ENCODE measurements at regions not wholly inside any gene's neighbourhood (a gene's known extent, or its start where the extent isn't known, plus 50 kb on each side); places are given as distances from the start of the nearest gene placed in this dataset.
"Not testable (repeated sequence)": the region's sequence is repeated elsewhere in the genome, so short reads cannot be mapped to it uniquely, and the experiment has no call there.

DNA sequence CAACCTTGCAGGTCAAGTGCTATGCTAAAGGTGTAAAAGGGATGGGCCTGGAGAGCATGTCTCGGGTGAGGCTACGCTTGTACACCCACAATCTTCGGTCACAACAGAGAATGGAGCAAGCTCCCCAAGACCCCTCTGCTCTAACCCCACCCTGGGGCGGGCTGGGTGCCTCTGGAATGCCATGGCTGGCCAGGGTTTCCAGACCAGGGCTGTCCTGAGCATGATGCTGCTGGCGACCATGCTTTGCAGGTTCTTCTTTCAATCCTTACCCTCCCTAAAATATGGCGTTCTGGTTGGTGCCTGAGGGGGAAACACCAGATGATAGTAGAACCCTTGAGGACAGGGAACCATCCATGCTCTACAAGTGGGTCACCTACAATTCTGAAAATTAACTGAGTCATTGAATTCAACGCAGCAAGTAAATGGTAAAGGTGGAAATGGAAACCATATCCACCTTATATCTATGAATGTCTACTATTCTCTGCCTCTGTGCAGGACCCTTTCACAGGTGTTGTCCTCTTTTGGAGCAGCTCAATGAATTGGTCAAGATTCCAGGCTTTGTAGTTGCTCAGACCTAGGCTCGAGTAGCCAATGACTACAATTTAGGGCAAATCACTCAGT, 111.6 kb upstream of the EGLN3 start:
- DNase-seq (ENCODE audit: low read depth), result no peak

DNA sequence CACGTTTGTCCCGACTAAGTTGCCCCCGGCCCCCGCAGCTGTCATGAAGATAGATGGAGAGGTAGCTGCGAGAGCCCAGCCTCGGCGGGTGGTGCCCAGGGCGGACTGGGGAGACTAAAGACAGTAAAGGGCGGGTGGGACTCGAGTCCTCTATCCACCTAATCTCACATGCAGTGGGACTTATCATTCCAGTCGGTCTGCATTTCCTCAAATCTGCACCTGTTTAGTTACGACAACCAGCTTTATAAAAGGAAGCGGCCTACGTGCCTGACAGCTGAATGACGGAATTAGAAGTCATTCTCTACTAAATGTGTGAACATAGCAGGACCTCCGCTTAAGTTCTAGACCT, 109.8 kb upstream of the EGLN3 start:
- no peak for DNase-seq (ENCODE audit: low read depth)

DNA sequence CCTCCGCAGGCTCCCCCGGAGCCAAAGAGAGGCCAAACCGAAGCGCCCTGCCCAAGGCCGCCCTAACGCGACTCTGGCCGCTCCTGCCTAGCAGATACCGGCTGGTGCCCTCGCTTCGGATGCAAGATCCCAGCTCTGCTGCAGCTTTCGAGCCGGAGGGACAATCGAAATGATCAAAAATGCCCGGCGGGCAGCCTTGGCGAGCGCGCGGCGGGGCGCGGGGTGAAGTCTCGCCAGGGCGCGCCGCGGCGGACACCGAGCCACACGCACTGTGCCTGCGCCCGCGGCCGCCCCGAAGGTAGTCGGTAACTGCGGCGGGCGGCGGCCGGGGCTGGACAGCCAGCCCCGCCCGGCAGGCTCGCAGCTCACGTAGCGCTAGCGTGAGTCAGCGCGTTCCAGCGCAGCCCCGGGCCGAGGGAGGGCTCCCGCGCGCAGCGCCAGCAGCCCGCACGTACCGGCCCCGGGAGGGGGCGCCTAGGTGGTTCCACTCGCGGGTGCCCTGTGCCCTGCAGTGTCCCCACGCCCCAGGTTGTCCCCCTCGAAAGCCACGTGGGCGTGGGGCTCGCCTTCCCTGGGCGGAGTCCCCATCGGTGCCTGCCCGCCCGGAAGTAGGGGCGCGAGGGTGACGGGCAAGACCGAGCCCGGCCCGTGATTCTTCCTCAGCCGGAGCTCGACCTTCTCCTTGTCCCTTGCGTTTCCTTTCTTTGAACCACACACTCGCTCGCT, 109.2 kb upstream of the EGLN3 start:
- DNase-seq (ENCODE audit: low read depth), result peak; percentile 51

DNA sequence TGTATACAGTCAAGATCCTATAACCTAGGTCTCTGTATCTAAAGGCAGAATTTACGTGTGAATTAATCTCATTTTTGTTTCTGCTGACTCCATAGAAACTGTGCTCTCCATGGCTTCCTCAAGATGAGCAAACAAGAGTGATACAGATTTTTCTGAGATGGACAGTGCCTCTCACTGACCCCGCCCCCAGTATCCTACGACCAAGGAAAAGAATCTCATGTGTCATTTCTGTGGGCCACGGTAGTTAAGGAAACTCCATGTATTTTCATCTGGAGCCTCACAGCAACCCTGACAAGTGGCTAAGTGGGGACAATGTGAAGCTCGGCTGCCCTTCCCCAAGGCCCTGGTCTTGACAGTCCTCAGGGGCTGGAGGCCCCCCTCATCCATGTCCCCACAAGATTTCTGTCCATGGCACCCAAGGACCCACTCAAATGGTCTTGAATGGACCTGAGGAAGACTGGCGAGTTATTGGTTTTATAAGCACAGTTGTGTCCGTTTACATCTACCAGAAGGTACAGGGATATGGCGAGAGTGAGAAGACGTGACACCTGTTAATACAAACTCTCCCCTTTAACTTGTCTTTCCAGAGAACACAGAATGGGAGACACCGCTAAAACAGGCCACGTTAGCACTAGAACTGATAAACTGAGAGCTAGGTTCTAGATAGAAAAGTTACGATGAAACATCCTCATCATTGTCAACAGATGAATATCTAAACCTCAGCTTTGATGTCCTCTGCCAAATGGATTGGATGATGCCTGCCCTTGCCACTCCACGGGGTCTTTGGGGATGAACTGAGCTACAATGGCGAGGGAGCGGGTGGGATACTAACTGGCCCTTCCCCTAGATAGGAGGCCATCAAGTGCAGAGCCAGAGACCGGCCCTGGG, 108.4 kb upstream of the EGLN3 start:
- no peak for DNase-seq (ENCODE audit: low read depth)

DNA sequence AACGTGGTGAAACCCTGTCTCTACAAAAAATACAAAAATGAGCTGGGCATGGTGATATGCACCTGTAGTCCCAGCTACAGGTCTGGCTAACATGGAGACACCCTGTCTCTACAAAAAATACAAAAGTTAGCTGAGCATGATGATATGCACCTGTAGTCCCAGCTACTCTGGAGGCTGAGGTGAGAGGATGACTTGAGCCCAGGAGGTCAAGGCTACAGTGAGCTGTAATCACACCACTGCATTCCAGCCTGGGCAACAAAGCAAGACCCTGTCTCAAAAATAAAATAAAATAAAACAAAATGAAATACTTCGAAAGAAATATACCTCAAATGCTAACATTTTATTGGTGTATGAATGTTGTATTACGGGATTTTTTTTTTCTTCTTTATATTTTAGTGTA, 107.6 kb upstream of the EGLN3 start:
- DNase-seq (ENCODE audit: low read depth), result no peak

DNA sequence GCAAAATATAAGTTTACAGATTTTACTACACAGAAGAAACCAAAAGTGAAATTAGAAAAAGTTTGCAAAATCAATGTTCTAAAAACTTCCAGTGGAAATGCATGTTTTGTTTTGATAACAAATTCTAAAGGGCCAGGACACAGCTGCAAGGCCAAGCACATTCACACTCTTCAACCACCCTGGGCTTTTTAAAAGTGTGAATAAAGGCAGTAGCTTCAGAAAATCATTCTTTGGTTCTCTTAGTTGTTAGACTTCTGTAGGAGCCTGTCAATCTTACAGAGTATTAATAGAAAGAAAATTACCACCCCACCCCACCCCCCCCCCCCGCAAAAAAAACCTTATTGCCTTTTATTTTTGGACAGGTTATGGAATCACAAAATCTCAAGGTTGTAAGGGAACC, 105.2 kb upstream of the EGLN3 start:
- DNase-seq (ENCODE audit: low read depth), result no peak

DNA sequence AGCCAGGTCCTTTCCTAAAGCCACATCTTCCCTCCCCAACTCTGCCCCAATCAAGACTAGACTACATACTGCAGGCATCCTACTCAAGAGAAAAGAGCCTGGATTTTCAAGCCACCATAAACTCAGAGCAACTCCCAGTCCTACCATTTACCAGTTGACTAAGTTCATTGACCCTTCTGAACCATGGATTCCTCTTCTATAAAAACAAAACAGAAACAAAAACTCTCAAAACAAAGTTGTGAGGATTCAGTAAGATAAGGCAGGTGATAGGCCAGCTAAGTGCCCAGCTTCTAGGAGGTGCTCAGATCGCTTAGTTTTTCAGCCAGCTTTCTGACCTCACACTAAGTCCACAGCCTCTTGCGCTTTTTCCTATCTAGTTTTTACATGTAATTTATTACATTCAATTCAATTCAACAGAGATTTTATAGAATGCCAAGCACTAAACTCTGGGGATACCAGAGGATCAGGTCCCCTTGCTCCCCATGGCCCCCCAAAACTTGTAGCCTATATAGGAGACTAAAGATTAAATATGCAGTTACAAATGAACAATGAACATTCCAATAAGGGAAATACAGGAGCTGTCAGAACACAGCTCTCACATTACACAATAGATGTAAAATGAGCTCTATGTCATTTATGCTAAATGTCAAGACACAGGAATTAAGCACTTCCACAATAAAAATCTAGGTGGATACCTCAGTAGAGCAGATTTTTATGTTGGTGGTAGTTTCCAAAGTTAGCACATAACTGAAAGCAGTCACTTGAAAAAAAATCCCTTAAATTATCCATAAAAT, 104.5 kb upstream of the EGLN3 start:
- DNase-seq (ENCODE audit: low read depth), result no peak

DNA sequence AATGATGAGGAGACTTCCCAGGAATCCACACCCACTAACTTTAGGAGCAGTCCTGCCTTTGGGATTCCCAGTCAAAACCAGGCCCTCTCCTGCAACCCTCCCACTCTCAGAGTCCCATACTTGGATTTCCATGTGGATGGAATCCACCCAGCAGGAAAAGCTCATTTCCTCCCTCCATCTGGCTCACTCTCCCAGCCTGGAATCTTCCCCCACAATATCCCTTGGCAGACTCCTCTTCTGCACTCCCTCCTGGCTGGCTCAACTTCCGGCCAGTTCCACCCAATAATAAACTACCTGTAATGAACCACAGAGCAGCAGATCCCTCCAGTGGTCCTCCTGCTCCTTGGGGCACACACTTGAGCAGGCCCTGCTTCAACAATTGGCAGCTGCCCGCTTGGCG, 102.8 kb upstream of the EGLN3 start:
- no peak for DNase-seq (ENCODE audit: low read depth)

DNA sequence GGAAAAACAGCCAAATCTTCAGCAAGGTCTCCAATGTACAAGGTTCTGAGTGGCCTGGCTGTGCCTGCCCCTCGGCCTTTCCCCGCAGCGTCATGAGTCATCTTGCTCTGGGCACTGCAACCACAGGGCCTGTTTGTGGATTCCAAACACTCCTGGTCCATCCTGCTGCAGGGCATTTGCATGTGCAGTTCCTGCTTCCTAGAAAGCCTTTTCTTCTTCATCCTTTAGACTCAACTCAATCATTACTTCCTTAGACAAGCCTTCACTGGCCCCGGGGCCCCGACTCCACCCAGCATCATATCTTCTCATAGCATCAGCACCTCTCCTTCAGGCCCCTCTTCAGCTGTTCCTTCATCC, 101.8 kb upstream of the EGLN3 start:
- DNase-seq (ENCODE audit: low read depth), result no peak

DNA sequence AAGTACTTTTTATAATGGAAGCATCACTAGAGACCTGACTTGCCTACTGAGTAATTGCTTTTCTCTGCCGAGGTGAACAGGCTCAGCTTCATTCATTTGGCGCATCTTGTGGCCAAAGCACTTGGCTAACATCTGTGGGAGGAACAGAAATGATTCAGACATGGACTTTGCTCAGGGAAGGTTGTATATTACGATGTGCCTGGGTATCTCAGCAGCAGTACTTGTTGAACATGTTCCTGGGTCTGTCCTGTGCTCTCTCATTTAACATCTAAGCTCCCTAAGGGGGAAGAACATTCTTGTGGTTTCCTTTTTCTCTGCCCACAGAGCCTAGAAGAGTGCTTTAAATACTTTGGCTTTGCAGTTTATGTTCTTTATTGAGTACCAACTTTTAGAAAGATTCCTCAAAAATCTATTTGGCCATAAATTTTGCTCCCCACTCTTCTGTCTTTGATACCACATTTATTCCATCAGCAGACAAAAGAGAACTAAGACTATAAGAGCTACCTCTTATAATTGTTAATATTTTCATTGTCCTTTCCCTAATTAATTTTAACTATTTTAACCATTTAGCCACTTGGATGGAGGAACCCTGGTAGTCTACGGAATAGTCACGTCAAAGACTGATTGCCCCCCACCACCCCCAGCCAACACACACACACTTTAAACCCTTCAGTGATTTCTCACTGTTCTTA, 101.2 kb upstream of the EGLN3 start:
- DNase-seq (ENCODE audit: low read depth), result no peak

DNA sequence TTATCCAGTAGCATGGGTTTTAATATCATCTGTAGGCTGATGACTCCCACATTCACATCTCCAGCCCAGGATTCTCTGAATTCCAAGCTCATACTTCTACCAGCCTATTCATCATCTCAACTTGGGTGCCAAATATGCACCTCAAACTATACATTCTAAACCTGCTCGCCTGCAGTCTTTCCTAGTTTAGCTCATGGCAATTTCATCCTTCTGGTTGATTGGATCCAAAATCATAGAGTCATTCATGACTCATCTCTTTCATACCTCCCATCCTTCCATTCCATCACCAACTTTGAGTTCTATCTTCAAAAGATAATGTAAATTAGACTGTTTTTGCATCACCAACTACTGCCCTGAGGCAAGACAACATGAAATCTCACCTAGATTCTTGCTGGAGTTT, 99.7 kb upstream of the EGLN3 start:
- DNase-seq (ENCODE audit: low read depth), result no peak

DNA sequence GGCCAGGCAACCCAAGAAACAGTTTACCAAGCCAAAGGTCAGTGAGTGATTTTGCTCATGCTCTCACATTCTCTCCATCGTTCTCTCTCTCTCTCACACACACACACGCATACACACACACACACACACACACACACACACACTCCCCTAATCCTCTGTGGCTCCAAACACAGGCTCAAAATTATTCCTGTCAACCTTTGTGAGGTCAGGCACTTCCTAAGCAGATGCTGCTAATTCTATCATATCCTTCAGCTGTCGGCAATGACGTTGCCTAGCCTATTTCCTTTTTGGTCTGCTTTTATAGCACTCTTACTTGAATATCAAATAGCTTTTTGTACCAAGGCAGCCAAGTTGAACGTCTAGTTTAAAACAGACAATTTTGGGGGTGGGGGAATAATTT, 98.9 kb upstream of the EGLN3 start:
- no peak for DNase-seq (ENCODE audit: low read depth)

DNA sequence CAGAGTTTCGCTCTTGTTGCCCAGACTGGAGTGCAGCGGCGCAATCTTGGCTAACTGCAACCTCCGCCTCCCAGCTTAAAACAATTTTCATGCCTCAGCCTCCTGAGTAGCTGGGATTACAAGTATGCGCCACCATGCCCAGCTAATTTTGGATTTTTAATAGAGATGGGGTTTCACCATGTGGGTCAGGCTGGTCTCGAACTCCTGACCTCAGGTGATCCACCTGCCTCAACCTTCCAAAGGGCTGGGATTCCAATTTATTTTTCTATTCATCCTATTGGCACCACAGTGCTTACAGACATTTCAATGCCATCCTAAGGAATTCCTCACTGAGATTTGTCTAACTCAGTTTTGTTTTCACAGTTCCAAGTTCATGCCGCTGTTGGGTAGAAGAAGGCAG, 98.3 kb upstream of the EGLN3 start:
- DNase-seq (ENCODE audit: low read depth), result not testable (repeated sequence)

DNA sequence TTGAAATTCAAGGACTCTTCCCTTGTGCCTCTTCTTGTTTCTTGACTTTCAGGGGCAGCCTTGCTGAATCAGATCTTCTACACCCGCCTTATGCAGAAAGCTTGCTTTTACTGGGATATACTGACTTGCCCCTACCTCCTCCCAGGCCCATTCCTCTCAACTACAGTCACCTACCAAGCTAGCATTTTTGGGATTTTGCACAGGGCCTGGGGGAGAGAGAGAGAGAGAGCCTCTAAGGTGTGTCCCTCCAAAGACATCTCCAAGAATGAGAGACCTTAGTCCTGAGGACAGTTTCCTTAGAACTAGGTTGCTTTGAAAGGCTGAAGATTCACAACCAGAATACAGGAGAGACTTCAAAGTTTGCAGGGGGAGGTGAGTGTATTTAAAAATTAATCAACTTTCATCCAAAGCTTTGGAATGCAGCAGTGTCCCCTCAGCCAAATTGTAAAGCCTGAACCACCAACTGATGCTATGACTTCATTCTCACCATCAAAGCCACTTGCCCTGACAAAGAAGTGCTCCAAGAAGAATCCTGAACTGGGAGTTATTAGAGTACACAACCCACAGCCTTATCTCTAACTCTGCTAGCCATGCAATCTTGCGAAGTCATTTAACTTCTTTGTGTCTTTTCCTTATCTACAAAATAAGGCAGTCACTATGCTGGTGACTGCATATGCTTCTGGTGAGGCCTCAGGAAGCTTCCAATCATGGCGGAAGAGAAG, 96.1 kb upstream of the EGLN3 start:
- no peak for DNase-seq (ENCODE audit: low read depth)

DNA sequence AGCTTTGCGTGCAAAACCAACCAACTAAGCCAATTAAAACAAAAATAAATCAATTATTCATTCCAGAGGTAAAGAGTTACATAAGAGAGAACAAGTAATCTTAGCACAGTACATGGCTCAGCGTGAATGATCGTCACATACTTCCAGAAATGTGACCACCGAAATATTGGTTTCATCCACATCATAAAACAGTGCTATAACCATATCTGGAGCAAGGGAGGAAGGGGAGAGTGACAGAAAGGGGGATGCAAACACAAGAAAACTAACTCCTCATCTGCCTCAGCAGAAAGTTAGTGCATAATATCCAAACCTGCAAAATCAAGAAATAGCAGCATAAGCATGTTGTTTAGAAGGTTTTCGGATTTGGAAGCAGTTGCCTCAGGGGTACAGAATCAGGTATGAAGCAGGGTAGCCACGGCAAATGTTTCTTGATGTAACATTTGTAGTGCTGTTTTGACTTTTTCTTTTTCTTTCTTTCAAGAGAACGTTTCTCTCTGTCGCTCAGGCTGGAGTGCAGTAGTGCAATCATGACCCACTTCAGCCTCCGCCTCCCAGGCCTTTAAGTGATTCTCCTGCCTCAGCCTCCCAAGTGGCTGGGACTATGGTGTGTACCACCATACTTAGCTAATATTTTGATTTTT, 93.9 kb upstream of the EGLN3 start:
- no peak for DNase-seq (ENCODE audit: low read depth)

DNA sequence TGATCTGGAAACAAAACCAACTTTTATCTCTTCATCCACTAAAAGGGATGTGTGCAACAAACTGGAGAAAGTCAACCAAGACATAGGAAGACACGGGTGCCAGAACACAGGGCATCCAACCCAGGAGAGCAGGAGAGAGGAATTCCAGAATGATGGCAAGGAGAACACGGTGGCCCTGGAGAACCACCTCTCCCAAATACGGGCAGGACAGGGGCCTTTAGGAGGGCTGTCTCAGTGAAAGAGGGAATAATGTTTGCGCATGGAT, 93.4 kb upstream of the EGLN3 start:
- no peak for DNase-seq (ENCODE audit: low read depth)

DNA sequence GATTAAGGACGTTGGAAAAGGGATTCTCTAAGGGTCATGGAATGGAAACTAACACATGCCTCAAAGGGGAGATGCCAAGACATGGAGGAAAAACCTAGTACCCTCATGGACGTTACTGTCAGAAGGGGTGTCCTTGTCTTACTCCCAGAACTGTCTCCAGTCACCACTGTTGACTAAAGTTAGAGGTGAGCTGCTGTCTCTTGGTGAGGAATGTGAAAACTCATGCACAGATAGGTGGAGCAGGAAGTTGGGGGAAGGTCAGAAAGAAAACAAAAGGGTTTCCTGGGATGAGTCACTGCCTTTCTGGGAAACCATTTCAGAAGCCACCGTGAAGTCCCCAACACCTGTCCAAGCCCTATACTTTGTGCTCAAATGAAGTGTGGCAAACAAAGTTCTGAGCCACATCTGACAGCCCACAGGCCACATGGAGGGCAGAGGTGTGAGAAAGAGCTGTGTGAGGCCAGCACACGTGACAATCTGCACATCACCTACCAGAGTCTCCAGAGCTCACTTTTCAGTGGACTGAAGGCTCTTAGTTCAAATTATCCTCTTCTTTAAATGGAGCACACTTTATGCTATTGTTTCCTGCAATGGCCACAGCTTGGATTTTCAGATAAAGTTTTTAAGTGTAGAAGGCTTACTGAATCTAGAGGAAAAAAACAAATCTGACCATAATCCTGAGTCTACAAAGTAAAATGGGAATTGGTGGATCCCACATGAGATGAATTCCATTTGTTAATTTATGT, 92.9 kb upstream of the EGLN3 start:
- DNase-seq (ENCODE audit: low read depth), result peak; percentile 67

DNA sequence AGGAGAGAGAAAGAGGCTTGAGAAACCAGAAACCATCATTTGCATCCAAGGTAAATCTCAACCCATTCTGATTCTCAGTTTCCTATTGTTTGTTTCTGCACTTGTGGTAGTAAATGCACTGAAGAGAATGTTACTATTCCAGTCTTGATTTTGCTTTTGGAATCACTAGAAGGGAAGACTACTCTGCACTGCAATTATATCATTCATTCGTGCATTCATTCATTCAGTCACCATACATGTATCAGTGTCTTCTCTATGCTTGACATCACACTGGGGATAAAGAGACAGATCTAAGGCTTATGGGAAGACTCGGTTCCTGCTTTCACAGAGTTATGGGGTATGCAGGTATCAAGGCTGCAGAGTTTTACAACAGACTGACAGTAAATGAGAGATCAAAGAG, 90.3 kb upstream of the EGLN3 start:
- no peak for DNase-seq (ENCODE audit: low read depth)

DNA sequence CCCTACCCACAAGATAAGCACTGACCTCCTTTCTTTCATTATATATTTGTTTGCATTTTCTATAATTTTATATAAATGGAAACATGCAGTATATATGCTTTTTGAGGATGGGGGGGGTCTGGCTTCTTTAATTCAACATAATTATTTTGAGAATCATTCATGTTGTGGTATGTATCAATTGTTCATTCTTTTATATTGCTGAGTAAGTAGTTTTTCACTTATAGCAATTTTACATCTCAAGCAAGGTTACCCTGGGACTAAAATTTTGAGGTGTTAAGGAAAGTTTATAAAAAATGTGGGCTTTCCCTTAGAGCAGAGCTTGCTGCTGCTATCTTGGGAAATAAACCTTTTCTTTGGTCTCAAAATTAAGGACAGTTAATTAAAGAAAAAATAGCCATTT, 89.9 kb upstream of the EGLN3 start:
- no peak for DNase-seq (ENCODE audit: low read depth)

DNA sequence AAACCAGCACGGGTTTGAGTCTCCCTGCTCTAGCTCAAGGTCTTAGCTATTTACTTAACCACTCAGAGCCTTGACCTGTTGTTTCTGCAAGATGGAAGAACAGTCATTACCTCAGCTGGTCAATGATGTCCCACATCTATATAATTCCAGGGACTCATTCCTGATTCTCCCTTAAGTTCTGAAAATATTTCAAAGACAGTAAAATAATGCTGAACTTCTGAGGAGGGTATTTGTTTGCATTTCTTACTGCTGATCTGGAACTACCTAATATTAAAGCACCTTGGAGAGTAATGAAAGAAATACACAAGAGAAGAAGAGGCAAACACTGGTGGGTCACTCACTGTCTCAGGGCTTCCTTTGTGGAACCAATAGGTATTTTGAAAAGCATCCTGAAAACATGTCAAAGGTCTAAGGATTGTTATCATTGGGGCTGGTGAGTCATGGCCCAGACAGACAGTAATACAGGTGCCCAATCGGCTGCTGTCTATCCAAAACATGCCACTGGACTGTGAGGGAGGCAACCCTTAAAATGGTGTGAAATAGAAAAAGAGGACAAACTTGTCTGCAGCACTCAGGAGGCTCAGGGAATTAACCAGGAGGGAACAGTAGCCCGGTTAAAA, 88.7 kb upstream of the EGLN3 start:
- DNase-seq (ENCODE audit: low read depth), result no peak
